Activated B cell treated with CpG ODN at 0.5 μM for 24 hours (primary cell): ENCODE measurements at regions not wholly inside any gene's neighbourhood (a gene's known extent, or its start where the extent isn't known, plus 50 kb on each side); places are given as distances from the start of the nearest gene placed in this dataset.

ENCODE experiments used
- ATAC-seq: fragments of 200-7000 bp; cut with Tn5 transposase; one replicate; pipeline ENCODE4 v1.10.0; 2021; ENCODE audit warnings: low read depth, mild to moderate bottlenecking, moderate library complexity
- CTCF ChIA-PET: fragments of 350-600 bp; sonication (Branson Sonifier 250); formaldehyde crosslinking; loops from one replicate; lab custom pipeline; 2021; ENCODE audit warnings: antibody characterized with exemption; lab: Charles Lee
- POLR2A ChIA-PET: fragments of 350-600 bp; sonication (Branson Sonifier 250); formaldehyde crosslinking; loops from one replicate; lab custom pipeline; 2021; ENCODE audit warnings: antibody characterized with exemption; lab: Charles Lee
- DNase-seq: peaks from one replicate; pipeline ENCODE4 v3.0.0; 2022
- H3K27ac Mint-ChIP-seq: one replicate; pipeline ENCODE4 v1.8.0; 2020; ENCODE audit warnings: mixed read lengths
- H3K27me3 Mint-ChIP-seq: one replicate; pipeline ENCODE4 v1.8.0; 2021; ENCODE audit warnings: mixed read lengths
- H3K36me3 Mint-ChIP-seq: one replicate; pipeline ENCODE4 v1.8.0; 2021; ENCODE audit warnings: low read depth, mixed read lengths
- H3K4me1 Mint-ChIP-seq: one replicate; pipeline ENCODE4 v1.8.0; 2021; ENCODE audit warnings: mixed read lengths
- H3K4me3 Mint-ChIP-seq: one replicate; pipeline ENCODE4 v1.8.0; 2020; ENCODE audit warnings: mild to moderate bottlenecking, mixed read lengths
- H3K9me3 Mint-ChIP-seq: one replicate; pipeline ENCODE4 v1.8.0; 2020; ENCODE audit warnings: mixed read lengths
- CTCF ChIP-seq: fragments of 200-600 bp; IDR thresholded peaks from one replicate; pipeline ENCODE4 v1.8.0; 2022; ENCODE audit warnings: antibody characterized with exemption, mild to moderate bottlenecking
- intact Hi-C: fragments of 100-400 bp; cut with micrococcal nuclease; formaldehyde crosslinking; loops from one replicate; pipeline ENCODE4 v1.15.1; 2024

GRCh38 chr4:148674876-148675275 is 232.7 kb upstream of the NR3C2 start:
- H3K9me3 Mint-ChIP-seq, result no peaks in the 10 kb centered on the region
- ATAC-seq, result no peak

GRCh38 chr4:148664636-148665035 is 222.4 kb upstream of the NR3C2 start:
- CTCF ChIA-PET, result no interaction called here

More at GRCh38 chr4:148674876-148675275, 232.7 kb upstream of the NR3C2 start:
- Mint-ChIP-seq H3K36me3 (no peaks in the 10 kb centered on the region), H3K4me3 (no peak overlapping the region), H3K27me3 (no peaks in the 10 kb centered on the region), H3K27ac (no peak overlapping the region), H3K4me1 (no peaks in the 10 kb centered on the region)
- ChIA-PET POLR2A (no interaction called here), CTCF (no interaction called here)
- intact Hi-C loops, result no loop called here
- DNase-seq, result no peak
- TF ChIP-seq CTCF, result no peak

GRCh38 chr4:148654131-148654530 is 211.9 kb upstream of the NR3C2 start:
- Mint-ChIP-seq H3K4me3 (no peak overlapping the region), H3K4me1 (no peaks in the 10 kb centered on the region), H3K27me3 (no peaks in the 10 kb centered on the region), H3K27ac (no peak overlapping the region), H3K36me3 (no peaks in the 10 kb centered on the region), H3K9me3 (no peaks in the 10 kb centered on the region)
- DNase-seq, result no peak
- POLR2A ChIA-PET, result no interaction called here
- intact Hi-C loops, result no loop called here
- ATAC-seq, result no peak
- CTCF ChIA-PET, result no interaction called here
- no peak for TF ChIP-seq CTCF

More at GRCh38 chr4:148664636-148665035, 222.4 kb upstream of the NR3C2 start:
- Mint-ChIP-seq H3K4me1 (no peaks in the 10 kb centered on the region), H3K27me3 (no peaks in the 10 kb centered on the region), H3K9me3 (no peaks in the 10 kb centered on the region), H3K4me3 (no peak overlapping the region), H3K27ac (no peak overlapping the region), H3K36me3 (no peaks in the 10 kb centered on the region)
- TF ChIP-seq CTCF, result no peak
- DNase-seq (no peak), ATAC-seq (no peak)
- POLR2A ChIA-PET, result no interaction called here
- intact Hi-C loops, result no loop called here

- POLR2A ChIA-PET, result no interaction called here
- Mint-ChIP-seq H3K27me3 (no peaks in the 10 kb centered on the region), H3K4me3 (no peak overlapping the region), H3K27ac (no peak overlapping the region), H3K4me1 (no peaks in the 10 kb centered on the region), H3K9me3 (no peaks in the 10 kb centered on the region), H3K36me3 (no peaks in the 10 kb centered on the region)
- ATAC-seq (no peak), DNase-seq (no peak)
- no peak for TF ChIP-seq CTCF
- intact Hi-C loops, result no loop called here
- CTCF ChIA-PET, result no interaction called here
Measured at GRCh38 chr4:148653681-148654080, 211.5 kb upstream of the NR3C2 start.

GRCh38 chr4:148651991-148652390 is 209.8 kb upstream of the NR3C2 start:
- no peaks in the 10 kb centered on the region for H3K4me1 Mint-ChIP-seq
- ATAC-seq (no peak), DNase-seq (no peak)
- H3K36me3 Mint-ChIP-seq, result no peaks in the 10 kb centered on the region
- H3K9me3 Mint-ChIP-seq, result no peaks in the 10 kb centered on the region
- H3K27ac Mint-ChIP-seq, result no peak overlapping the region
- H3K27me3 Mint-ChIP-seq, result no peaks in the 10 kb centered on the region
- POLR2A ChIA-PET, result no interaction called here
- no peak overlapping the region for H3K4me3 Mint-ChIP-seq
- TF ChIP-seq CTCF, result no peak
- CTCF ChIA-PET, result no interaction called here
- intact Hi-C loops, result no loop called here
